ENCODE measurements at regions not wholly inside any gene's neighbourhood (a gene's known extent, or its start where the extent isn't known, plus 50 kb on each side); places are given as distances from the start of the nearest gene placed in this dataset.

DNA sequence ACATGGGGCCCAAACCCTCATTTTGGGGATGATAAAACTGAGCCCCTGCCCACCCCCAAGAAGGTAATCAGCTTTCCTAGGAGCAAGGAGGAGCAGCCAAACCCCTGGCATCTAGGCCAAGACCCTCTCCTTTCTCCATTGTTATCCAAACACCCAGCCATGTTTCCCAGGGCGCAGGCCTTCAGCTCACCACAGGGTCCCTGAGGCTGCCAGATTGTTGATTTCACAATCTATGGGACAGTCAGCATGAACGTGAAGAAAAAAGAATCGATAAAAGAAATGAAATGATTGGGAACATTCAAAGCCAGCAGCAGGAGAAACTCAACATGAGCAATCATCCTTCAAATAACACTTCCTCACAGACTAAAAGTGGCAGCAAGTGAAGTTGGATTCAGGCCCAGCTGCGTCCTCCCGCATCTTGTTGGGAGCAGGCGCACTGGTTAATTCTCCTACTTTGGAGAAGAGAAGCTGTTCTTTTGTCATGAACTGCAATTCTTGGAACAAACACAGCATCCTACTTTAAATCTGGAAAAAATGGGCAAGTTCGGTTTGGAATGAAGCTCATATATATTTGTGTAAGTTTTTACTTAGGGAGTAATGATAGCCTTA lies 241.8 kb upstream of the PRDM1 start:
- Histone ChIP-seq H3K9me3 (no peaks in the 10 kb centered on the region), H3K27me3 (no peaks in the 10 kb centered on the region), H3K4me3 (ENCODE audit: low read depth in 1 of 2, low read length in 1 of 2) (no peak overlapping the region), H3K36me3 (no peaks in the 10 kb centered on the region), H3K27ac (no peak overlapping the region), H3K4me1 (ENCODE audit: control insufficient read depth in 1 of 2, insufficient read depth in 1 of 2, low read depth in 1 of 2, low read length in 1 of 2) (no peaks in the 10 kb centered on the region)
- TF ChIP-seq, protein P1, sequence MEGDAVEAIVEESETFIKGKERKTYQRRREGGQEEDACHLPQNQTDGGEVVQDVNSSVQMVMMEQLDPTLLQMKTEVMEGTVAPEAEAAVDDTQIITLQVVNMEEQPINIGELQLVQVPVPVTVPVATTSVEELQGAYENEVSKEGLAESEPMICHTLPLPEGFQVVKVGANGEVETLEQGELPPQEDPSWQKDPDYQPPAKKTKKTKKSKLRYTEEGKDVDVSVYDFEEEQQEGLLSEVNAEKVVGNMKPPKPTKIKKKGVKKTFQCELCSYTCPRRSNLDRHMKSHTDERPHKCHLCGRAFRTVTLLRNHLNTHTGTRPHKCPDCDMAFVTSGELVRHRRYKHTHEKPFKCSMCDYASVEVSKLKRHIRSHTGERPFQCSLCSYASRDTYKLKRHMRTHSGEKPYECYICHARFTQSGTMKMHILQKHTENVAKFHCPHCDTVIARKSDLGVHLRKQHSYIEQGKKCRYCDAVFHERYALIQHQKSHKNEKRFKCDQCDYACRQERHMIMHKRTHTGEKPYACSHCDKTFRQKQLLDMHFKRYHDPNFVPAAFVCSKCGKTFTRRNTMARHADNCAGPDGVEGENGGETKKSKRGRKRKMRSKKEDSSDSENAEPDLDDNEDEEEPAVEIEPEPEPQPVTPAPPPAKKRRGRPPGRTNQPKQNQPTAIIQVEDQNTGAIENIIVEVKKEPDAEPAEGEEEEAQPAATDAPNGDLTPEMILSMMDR (IDR thresholded peaks at IDR 0.05): no peak

DNA sequence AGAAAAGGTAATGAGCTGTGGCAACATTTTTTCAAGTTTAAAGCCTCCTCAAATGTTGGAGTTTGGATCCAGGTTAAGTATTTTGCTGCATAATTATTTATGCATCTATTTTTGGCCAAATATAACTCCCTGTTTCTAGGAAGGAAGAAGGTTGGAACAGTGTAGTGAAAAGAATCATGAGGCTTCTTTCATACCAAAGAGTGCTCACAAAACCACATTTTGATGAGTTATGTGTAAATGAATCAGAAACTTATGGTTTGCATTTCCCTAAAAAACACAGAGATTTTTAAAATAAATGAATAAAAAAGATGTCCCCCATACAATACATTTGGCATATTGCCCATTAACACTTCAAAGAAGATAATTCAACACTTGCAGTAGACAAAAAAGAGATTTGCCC lies 246.9 kb upstream of the PRDM1 start:
- no peak overlapping the region for H3K4me3 ChIP-seq (ENCODE audit: low read depth in 1 of 2, low read length in 1 of 2)
- H3K36me3 ChIP-seq: no peaks in the 10 kb centered on the region
- no peaks in the 10 kb centered on the region for H3K27me3 ChIP-seq
- H3K4me1 ChIP-seq (ENCODE audit: control insufficient read depth in 1 of 2, insufficient read depth in 1 of 2, low read depth in 1 of 2, low read length in 1 of 2): no peaks in the 10 kb centered on the region
- no peak overlapping the region for H3K27ac ChIP-seq
- TF ChIP-seq, protein P1 (IDR thresholded peaks at IDR 0.05): no peak
- H3K9me3 ChIP-seq: no peaks in the 10 kb centered on the region

DNA sequence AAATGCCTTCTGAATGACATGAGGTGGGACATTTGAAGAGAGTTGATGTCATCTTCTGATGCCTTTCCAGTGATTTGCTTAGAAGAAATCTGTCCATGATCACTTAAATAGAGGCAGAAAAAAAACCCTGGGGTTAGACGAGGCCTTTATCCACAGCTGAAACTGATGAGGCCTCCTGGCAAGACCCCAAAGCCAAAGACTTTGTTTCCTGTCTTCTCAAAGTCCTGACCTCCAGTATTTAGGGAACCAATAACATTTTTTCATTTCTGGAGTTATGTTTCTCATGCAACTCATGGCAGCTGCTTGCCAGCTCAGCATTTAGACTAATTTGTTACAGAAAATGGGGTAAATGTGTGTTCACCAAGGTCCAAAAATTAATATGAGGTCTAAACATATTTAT lies 248.0 kb upstream of the PRDM1 start:
- Histone ChIP-seq H3K27ac (no peak overlapping the region), H3K36me3 (no peaks in the 10 kb centered on the region), H3K4me1 (ENCODE audit: control insufficient read depth in 1 of 2, insufficient read depth in 1 of 2, low read depth in 1 of 2, low read length in 1 of 2) (peaks cover 0 to 9% of the 10 kb centered on the region in 2 experiments), H3K9me3 (no peaks in the 10 kb centered on the region), H3K27me3 (no peaks in the 10 kb centered on the region), H3K4me3 (ENCODE audit: low read depth in 1 of 2, low read length in 1 of 2) (no peak overlapping the region)
- TF ChIP-seq, protein P1 (IDR thresholded peaks at IDR 0.05): no peak

DNA sequence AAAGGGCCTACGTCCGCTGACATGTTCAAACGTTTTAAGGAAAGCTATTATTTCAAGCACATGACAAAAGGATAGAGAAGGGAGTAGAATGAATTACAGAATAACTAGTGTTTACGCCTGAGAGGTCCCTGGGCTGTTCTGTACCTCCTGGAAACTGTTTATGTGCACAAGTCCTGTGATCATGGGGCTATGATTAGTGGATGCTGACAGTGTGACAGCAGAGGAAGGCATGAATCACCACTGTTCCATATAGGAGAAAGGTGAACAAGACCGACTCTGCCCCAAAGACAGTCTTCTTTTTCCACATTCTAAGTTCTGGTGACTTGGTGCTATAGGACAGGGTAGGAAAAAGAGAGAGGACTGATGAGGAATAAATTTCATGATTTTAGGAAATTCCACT lies 249.2 kb upstream of the PRDM1 start:
- H3K4me3 ChIP-seq (ENCODE audit: low read depth in 1 of 2, low read length in 1 of 2): no peak overlapping the region
- no peaks in the 10 kb centered on the region for H3K9me3 ChIP-seq
- no peak overlapping the region for H3K27ac ChIP-seq
- TF ChIP-seq, protein P1 (IDR thresholded peaks at IDR 0.05): no peak
- no peaks in the 10 kb centered on the region for H3K36me3 ChIP-seq
- peaks cover 10 to 22% of the 10 kb centered on the region in 2 experiments for H3K4me1 ChIP-seq (ENCODE audit: control insufficient read depth in 1 of 2, insufficient read depth in 1 of 2, low read depth in 1 of 2, low read length in 1 of 2)
- no peaks in the 10 kb centered on the region for H3K27me3 ChIP-seq

DNA sequence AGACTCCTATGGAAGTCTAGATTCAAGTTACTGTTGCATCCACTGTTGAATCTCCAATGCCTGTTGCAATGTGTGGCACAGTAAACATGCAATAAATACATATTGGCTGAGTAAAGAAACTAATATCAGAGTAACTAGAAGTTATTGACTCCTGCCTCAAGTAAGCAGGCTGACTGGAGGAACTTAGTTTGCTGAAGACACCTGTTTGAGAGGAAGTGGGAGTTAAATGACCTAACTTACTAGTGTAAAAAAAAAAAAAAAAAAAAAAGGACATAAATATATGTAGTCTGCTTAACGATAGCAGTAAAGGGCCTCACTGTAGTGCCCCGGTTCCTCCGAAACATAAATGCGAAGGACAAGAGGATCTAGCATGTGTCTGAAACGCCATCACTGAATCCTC lies 249.8 kb upstream of the PRDM1 start:
- Histone ChIP-seq H3K4me3 (ENCODE audit: low read depth in 1 of 2, low read length in 1 of 2) (no peak overlapping the region), H3K9me3 (no peaks in the 10 kb centered on the region), H3K27me3 (no peaks in the 10 kb centered on the region), H3K36me3 (no peaks in the 10 kb centered on the region), H3K27ac (no peak overlapping the region), H3K4me1 (ENCODE audit: control insufficient read depth in 1 of 2, insufficient read depth in 1 of 2, low read depth in 1 of 2, low read length in 1 of 2) (peaks cover 15 to 27% of the 10 kb centered on the region in 2 experiments)
- TF ChIP-seq, protein P1 (IDR thresholded peaks at IDR 0.05): no peak
